WTC11 (cell line): ENCODE measurements at regions not wholly inside any gene's neighbourhood (a gene's known extent, or its start where the extent isn't known, plus 50 kb on each side); places are given as distances from the start of the nearest gene placed in this dataset.
"Not testable (repeated sequence)": the region's sequence is repeated elsewhere in the genome, so short reads cannot be mapped to it uniquely, and the experiment has no call there.

Source experiments
- ATAC-seq: fragments of 200-7000 bp; cut with Tn5 transposase; 2 replicates; pipeline ENCODE4 v1.10.0; 2021; ENCODE audit warnings: mild to moderate bottlenecking, moderate library complexity
- CTCF ChIA-PET: fragments of 300-600 bp; sonication (Branson Sonifier 250); formaldehyde crosslinking; loops from one replicate; lab custom pipeline; 2021; ENCODE audit warnings: antibody characterized with exemption; lab: Charles Lee
- POLR2A ChIA-PET: fragments of 350-600 bp; sonication (Branson Sonifier 250); formaldehyde crosslinking; loops from one replicate; lab custom pipeline; 2021; ENCODE audit warnings: antibody characterized with exemption; lab: Charles Lee
- DNase-seq: peaks from one replicate; pipeline ENCODE4 v3.0.0; 2021; ENCODE audit warnings: low spot score
- H3K27ac Mint-ChIP-seq: 2 replicates; pipeline ENCODE4 v1.8.0; 2021; ENCODE audit warnings: mixed read lengths
- H3K27me3 Mint-ChIP-seq: 2 replicates; pipeline ENCODE4 v1.8.0; 2021; ENCODE audit warnings: low read depth, mild to moderate bottlenecking, moderate library complexity, mixed read lengths
- H3K36me3 Mint-ChIP-seq: 2 replicates; pipeline ENCODE4 v1.8.0; 2021; ENCODE audit warnings: mixed read lengths
- H3K4me1 Mint-ChIP-seq: 2 replicates; pipeline ENCODE4 v1.8.0; 2022; ENCODE audit warnings: mixed read lengths
- H3K4me3 Mint-ChIP-seq: 2 replicates; pipeline ENCODE4 v1.8.0; 2021; ENCODE audit warnings: mild to moderate bottlenecking, moderate library complexity, mixed read lengths
- H3K9me3 Mint-ChIP-seq: 2 replicates; pipeline ENCODE4 v1.8.0; 2021; ENCODE audit warnings: mixed read lengths
- AFF4 ChIP-seq: sonication (generic); formaldehyde crosslinking; IDR thresholded peaks from 2 replicates; pipeline ENCODE4 v1.8.1; 2023; ENCODE audit warnings: mild to moderate bottlenecking, missing genetic modification reagents, borderline replicate concordance
- ATF2 ChIP-seq: sonication (generic); formaldehyde crosslinking; IDR thresholded peaks from 2 replicates; pipeline ENCODE4 v1.8.1; 2022; ENCODE audit warnings: low read depth, missing genetic modification reagents, borderline replicate concordance
- CTCF ChIP-seq: fragments of 200-600 bp; IDR thresholded peaks from 2 replicates; pipeline ENCODE4 v1.8.0; 2022; ENCODE audit warnings: antibody characterized with exemption
- GABPB1 ChIP-seq: sonication (generic); formaldehyde crosslinking; IDR thresholded peaks from 2 replicates; pipeline ENCODE4 v1.8.1; 2023; ENCODE audit warnings: mild to moderate bottlenecking, missing genetic modification reagents
- IRF1 ChIP-seq: sonication (generic); formaldehyde crosslinking; IDR thresholded peaks from 2 replicates; pipeline ENCODE4 v1.8.0; 2023; ENCODE audit warnings: missing genetic modification reagents
- JUN ChIP-seq: sonication (generic); formaldehyde crosslinking; IDR thresholded peaks from 2 replicates; pipeline ENCODE4 v1.8.0; 2023; ENCODE audit warnings: mild to moderate bottlenecking, missing genetic modification reagents
- NR2C2 ChIP-seq: sonication (generic); formaldehyde crosslinking; IDR thresholded peaks from 2 replicates; pipeline ENCODE4 v1.8.0; 2022; ENCODE audit warnings: mild to moderate bottlenecking, missing genetic modification reagents

GRCh38 chr3:124650798-124651197 is 79.5 kb upstream of the UMPS start (continued):
- TF ChIP-seq IRF1 (no peak), CTCF (no peak)

GRCh38 chr3:124651416-124651815 is 78.8 kb upstream of the UMPS start:
- H3K4me3 Mint-ChIP-seq, ATAC-seq, H3K27ac Mint-ChIP-seq, H3K27me3 Mint-ChIP-seq, DNase-seq, H3K9me3 Mint-ChIP-seq, POLR2A ChIA-PET, H3K36me3 Mint-ChIP-seq: not testable (repeated sequence)
- CTCF ChIA-PET = interaction anchor here (0.6 to 1.5 kb wide), 3 partner anchors 15 to 341 kb away, joined by 3 to 4 read pairs (median 3); no protein-coding TSS in a partner anchor
- peaks cover 15% of the 10 kb centered on the region for H3K4me1 Mint-ChIP-seq

- Mint-ChIP-seq H3K4me1 (peaks cover 15% of the 10 kb centered on the region), H3K4me3 (no peak overlapping the region), H3K36me3 (peaks cover 4% of the 10 kb centered on the region; the same call in 1 of the 2 replicates), H3K9me3 (no peaks in the 10 kb centered on the region), H3K27me3 (no peaks in the 10 kb centered on the region), H3K27ac (no peak overlapping the region)
- DNase-seq (no peak), ATAC-seq (no peak)
- ChIA-PET POLR2A (no interaction called here), CTCF (interaction anchor here (0.6 to 1.3 kb wide), 2 partner anchors 16 to 340 kb away, joined by 3 read pairs; no protein-coding TSS in a partner anchor)
- TF ChIP-seq ATF2 (CRISPR knock-in tag) = no peak
- TF ChIP-seq AFF4 (CRISPR knock-in tag) = no peak
Observed at GRCh38 chr3:124652009-124652408, 78.2 kb upstream of the UMPS start.

GRCh38 chr3:124653071-124653796 is 77.0 kb upstream of the UMPS start:
- ChIA-PET CTCF (interaction anchor here (1.0 to 2.0 kb wide), 3 partner anchors 17 to 48 kb away, joined by 3 to 4 read pairs (median 4); no protein-coding TSS in a partner anchor), POLR2A (no interaction called here)
- Mint-ChIP-seq H3K4me3 (no peak overlapping the region), H3K9me3 (no peaks in the 10 kb centered on the region), H3K27me3 (no peaks in the 10 kb centered on the region), H3K27ac (no peak overlapping the region), H3K36me3 (peaks cover 4% of the 10 kb centered on the region; the same call in 1 of the 2 replicates), H3K4me1 (peaks cover 14% of the 10 kb centered on the region)
- TF ChIP-seq JUN (CRISPR knock-in tag) (no peak), NR2C2 (CRISPR knock-in tag) (no peak), GABPB1 (no peak)
- DNase-seq (no peak), ATAC-seq (no peak)
